GM12891 (cell line): ENCODE measurements at regions not wholly inside any gene's neighbourhood (a gene's known extent, or its start where the extent isn't known, plus 50 kb on each side); places are given as distances from the start of the nearest gene placed in this dataset.
"Not testable (repeated sequence)": the region's sequence is repeated elsewhere in the genome, so short reads cannot be mapped to it uniquely, and the experiment has no call there.

Experiments
- DNase-seq: peaks from one replicate; pipeline ENCODE4 v3.0.0; 2011; ENCODE audit warnings: low spot score; ENCODE audit not compliant: insufficient read length
- FAIRE-seq: peaks from 2 replicates; lab custom pipeline; 2011; peaks lifted over from hg19 to GRCh38; lab: Jason Lieb, UNC
- PAX5 ChIP-seq: IDR thresholded peaks from 2 replicates; pipeline ENCODE4 v1.6.1; 2011; ENCODE audit warnings: low read length, moderate library complexity, mild to moderate bottlenecking; ENCODE audit not compliant: insufficient read depth, severe bottlenecking
- POLR2A ChIP-seq: IDR thresholded peaks from 2 replicates; pipeline ENCODE4 v1.6.1; 2011; ENCODE audit warnings: low read depth, low read length, control low read depth
- POLR2AphosphoS5 ChIP-seq: IDR thresholded peaks from 2 replicates; pipeline ENCODE4 v1.6.1; 2011; ENCODE audit warnings: low read depth, low read length, control low read depth
- POU2F2 ChIP-seq: IDR thresholded peaks from 2 replicates; pipeline ENCODE4 v1.6.1; 2011; ENCODE audit warnings: low read depth, mild to moderate bottlenecking, control low read depth, low read length, moderate library complexity
- SPI1 ChIP-seq: IDR thresholded peaks from 2 replicates; pipeline ENCODE4 v1.6.1; 2011; ENCODE audit warnings: low read depth, low read length, control low read depth
- TAF1 ChIP-seq: IDR thresholded peaks from 2 replicates; pipeline ENCODE4 v1.6.1; 2011; ENCODE audit warnings: low read depth, low read length, control low read depth

DNA sequence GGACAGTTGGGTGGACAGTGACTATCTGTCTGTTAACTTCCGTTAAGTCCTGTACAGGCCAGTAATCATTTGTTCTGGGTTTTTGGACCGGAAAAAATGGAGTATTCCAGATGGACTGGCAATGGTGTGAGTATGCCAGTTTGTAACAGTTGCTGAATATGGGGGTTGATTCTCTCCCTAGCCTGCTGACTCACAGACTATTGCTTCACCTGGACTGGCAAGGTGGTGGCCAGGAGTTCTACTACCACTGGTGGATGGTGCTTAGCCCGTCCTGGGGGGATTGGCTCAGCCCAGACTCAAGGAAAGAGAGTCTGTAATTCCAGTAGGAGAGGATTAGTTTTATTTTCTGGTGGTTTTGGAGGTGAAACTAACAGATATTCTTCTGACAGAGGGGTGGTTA lies 343.8 kb upstream of the USP9Y start:
- TF ChIP-seq SPI1 (no peak), POLR2A (no peak), POU2F2 (no peak), TAF1 (no peak), POLR2AphosphoS5 (no peak), PAX5 (no peak)
- no peak for DNase-seq
- no peak for FAIRE-seq

DNA sequence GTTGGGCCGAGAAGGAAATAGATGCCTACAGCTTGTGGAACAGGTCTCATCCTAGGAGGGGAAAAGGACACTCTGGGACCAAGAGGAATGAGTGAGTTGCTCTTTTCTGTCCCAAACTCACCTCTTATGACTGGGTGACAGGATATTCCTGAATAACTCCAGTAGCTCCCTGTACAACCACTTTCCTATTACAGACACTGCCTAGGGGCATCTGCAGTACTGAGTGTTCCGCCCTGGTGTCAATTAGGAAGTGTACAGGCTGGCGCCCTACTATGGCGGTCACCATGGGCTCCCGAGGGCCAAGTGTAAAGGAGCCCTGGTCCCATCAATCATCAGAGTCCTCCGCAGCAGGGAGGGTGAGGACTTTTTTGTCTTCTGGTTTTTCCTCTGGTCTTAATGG lies 343.4 kb upstream of the USP9Y start:
- no peak for TF ChIP-seq POU2F2
- no peak for TF ChIP-seq TAF1
- no peak for TF ChIP-seq PAX5
- FAIRE-seq = no peak
- no peak for DNase-seq

DNA sequence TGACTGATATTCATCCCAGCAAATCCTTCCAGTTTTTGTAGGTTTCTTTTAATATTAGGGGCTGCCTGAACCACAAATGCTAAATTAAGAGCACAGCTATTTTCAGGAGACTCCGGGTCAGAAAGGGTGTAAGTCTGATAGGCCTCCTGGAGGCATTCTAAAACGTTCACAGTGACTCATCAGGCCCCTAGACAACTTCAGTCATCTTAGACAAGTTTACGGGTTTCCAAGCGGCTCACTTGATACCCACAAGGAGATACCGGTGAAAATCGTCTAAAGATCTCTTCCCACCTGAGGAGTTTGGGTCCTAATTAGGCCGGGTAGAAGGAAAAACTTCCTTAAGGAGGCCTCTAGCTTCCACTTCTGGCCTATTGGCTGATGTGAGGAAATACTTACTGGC lies 342.7 kb upstream of the USP9Y start:
- DNase-seq (no peak), FAIRE-seq (no peak)
- TF ChIP-seq POLR2AphosphoS5 = no peak
- no peak for TF ChIP-seq POU2F2
- TF ChIP-seq TAF1 = no peak
- no peak for TF ChIP-seq POLR2A
- TF ChIP-seq SPI1 = no peak
- TF ChIP-seq PAX5 = no peak

DNA sequence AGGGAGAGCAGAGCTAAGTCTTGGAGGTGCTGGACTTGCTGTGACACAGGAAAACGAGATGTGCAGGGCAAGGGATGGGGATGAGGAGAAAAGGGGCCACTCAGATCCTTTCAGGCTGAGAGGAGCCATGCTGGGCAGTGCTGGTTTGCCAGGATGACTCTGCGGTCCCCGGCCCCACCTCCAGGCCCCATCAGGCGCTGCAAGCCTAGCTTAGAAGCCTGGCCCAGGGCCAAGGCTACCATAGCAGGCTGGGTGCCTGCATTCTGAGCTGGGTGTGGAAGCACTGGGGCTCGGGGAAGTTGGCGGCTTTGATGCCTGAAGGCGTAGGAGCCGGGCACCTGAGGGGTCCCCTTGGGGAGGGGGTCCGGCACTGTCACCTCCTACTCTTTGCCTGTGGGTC lies 341.2 kb upstream of the USP9Y start:
- FAIRE-seq (no peak), DNase-seq (no peak)
- TF ChIP-seq PAX5 (no peak), POU2F2 (no peak), TAF1 (no peak), POLR2A (no peak), POLR2AphosphoS5 (no peak), SPI1 (no peak)

DNA sequence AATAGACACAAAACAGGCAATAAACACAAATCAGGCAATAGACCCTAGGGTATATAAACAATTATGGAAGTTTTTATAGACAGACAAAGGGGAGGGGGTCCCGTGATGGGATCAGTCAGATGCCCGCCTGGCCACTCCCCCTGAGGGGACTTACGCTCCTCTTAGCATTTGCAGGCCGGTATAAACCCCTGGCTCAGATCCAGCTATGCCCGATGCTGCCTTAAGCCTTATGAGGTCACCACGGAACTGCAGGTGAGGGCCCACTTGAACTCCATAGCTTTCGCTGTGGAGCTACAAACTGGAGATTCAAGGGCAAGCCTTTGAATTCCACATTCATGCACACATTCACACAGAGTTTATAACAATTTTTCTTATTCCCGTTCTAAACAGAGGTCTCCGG lies 340.5 kb upstream of the USP9Y start:
- FAIRE-seq = no peak
- no peak for DNase-seq
- no peak for TF ChIP-seq TAF1
- TF ChIP-seq PAX5 = no peak
- TF ChIP-seq POLR2AphosphoS5 = no peak

DNA sequence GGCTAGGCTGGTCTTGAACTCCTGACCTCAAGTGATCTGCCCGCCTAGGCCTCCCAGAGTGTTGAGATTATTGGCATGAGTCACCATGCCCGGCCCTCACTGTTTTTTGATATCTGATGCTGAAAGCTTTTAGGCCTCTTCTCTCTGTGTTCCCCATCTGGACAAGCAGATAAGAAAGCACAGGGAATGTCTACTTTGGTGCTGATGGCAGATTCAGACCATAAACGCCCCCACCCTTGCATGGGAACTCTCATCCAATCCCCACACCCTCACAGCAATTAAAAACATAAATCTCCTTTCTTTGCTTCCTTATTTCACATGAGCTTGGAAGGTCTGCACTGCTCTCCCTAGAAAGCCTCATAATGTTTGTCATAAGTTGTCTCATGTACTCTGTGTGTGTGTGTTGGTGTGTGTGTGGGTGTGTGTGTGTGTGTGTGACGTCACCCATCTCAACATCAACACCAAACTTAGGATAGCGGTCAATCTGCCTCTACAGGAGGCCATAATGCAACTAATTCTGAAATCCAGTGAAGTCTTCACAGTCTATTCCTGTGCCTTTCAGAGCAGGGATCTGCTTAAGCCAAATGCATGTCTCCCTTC lies 335.6 kb upstream of the USP9Y start:
- FAIRE-seq = no peak
- DNase-seq = no peak

DNA sequence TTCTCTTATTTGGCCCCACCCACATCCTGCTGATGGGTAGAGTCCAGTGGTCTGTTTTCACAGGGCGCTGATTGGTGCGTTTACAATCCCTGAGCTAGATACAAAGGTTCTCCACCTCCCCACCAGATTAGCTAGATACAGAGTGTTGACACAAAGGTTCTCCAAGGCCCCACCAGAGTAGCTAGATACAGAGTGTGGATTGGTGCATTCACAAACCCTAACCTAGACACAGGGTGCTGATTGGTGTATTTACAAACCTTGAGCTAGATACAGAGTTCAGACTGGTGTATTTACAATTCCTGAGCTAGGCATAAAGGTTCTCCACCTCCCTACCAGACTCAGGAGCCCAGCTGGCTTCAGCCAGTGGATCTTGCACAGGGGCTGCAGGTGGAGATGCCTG lies 326.4 kb upstream of the USP9Y start:
- FAIRE-seq, DNase-seq: not testable (repeated sequence)

More for the DNA sequence above, 335.6 kb upstream of the USP9Y start:
- TF ChIP-seq POLR2AphosphoS5 (no peak), SPI1 (no peak), TAF1 (no peak), PAX5 (no peak), POU2F2 (no peak), POLR2A (no peak)

DNA sequence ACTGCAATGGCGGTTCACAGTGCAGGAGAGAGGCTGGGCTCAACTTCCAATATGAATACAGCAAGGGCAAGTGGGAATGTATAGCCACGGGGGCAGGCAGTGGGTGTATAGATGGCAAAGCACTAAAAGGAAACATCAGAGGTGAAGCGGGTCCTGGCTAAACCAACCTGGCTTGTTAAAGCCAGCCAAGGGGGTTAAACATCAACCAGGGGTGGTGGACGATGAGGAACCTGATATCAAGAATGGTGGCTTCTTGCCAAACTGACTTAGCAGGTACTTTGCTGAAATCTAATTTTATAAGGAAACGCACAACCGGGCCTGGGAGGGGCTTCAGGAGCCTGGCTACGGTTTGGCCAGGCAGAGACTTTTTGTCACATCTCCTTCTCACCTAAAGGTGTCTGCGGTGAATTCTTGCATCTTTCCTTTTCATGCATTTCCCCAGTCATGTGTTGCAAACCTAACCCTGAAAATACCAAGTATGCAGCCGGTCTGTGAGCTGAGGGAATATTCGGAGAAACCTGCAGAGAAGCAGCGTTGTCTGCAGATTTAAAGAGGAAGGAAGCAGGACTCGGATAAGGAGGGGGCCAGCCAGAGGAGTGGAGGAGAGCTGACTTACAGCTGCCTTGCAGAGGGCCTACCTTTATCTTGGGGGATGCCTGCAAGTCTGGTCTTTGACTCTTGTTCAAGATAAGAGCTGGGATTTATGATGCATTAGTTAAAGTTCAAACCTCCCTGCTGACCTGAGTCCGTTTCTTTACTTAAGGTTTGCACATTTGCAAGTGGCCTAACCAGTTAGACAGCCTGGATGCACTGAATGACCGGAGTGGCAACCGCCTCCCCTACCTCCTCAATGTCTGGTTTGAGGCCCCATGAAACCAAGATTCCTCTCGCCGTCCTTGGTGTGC lies 309.1 kb upstream of the USP9Y start:
- DNase-seq = not testable (repeated sequence)
- peak; percentile 38 for FAIRE-seq

DNA sequence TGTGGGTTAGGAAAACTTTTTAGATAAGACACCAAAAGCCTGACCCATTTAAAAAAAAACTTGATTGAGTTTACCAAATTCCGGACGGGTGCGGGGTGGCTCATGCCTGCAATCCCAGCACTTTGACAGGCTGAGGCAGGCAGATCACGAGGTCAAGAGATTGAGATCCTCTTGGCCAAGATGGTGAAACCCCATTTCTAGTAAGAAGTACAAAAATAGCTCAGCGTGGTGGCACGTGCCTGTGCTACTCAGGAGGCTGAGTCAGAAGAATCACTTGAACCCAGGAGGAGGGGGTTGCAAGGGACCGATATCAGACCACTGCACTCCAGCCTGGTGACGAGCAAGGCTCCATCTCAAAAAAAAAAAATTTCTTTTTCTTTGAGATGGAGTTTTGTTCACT lies 307.8 kb upstream of the USP9Y start:
- TF ChIP-seq PAX5 = no peak
- no peak for TF ChIP-seq POLR2A
- no peak for TF ChIP-seq POLR2AphosphoS5
- no peak for TF ChIP-seq TAF1
- no peak for TF ChIP-seq SPI1
- TF ChIP-seq POU2F2 = no peak
- FAIRE-seq = no peak

DNA sequence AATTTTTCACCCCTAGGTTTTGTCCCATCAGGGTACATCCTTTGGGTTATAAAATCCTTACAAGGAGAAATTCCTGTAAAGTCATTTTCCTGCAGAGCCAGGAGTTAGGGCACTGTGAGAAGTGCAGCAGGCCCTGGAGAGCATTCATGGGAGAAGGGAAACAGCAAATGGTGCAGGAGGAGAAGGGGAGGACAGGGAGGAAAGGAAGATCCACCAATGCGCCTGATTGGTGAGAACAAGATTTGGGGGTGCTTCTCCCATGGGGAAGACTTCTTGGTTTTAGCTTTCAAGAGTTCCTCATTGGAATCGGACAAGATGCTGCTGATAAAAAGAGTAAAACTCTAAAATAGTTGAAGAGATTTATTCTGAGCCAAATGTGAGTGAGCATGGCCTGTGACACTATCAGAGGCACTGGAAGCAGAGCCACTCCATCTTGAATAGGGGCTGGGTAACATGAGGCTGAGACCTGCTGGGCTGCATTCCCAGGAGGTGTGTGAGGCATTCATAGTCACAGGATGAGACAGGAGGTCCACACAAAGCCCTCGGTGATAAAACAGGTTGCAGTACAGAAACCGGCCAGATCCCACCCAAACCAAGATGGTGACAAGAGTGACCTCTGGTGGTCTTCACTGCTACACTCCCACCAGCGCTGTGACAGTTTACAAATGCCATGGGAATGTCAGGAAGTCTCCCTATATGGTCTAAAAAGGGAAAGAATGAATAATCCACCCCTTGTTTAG lies 305.5 kb upstream of the USP9Y start:
- peak; percentile 95 for FAIRE-seq
- not testable (repeated sequence) for DNase-seq

More for the DNA sequence above, 307.8 kb upstream of the USP9Y start:
- no peak for DNase-seq
